ENCODE measurements at regions not wholly inside any gene's neighbourhood (a gene's known extent, or its start where the extent isn't known, plus 50 kb on each side); places are given as distances from the start of the nearest gene placed in this dataset.

GRCh38 chr12:104887452-104887851, 70.6 kb downstream of the SLC41A2 start:
- TF ChIP-seq SP1 (IDR thresholded peaks at IDR 0.05) (no peak), GABPA (IDR thresholded peaks at IDR 0.05 in 1 of 2, conservative IDR thresholded peaks at IDR 0.05 in 1 of 2) (no peak), CTCF (IDR thresholded peaks at IDR 0.05; ENCODE audit: low read depth, low read length, missing input control) (no peak), EGR1 (IDR thresholded peaks at IDR 0.05; ENCODE audit: low read depth in 2 of 2) (no peak), YY1 (IDR thresholded peaks at IDR 0.05) (no peak), MAX (IDR thresholded peaks at IDR 0.05) (no peak), RXRA (IDR thresholded peaks at IDR 0.05) (no peak), JUND (IDR thresholded peaks at IDR 0.05) (no peak), TAF1 (conservative IDR thresholded peaks at IDR 0.05) (no peak)
- TF ChIP-seq, protein P1, sequence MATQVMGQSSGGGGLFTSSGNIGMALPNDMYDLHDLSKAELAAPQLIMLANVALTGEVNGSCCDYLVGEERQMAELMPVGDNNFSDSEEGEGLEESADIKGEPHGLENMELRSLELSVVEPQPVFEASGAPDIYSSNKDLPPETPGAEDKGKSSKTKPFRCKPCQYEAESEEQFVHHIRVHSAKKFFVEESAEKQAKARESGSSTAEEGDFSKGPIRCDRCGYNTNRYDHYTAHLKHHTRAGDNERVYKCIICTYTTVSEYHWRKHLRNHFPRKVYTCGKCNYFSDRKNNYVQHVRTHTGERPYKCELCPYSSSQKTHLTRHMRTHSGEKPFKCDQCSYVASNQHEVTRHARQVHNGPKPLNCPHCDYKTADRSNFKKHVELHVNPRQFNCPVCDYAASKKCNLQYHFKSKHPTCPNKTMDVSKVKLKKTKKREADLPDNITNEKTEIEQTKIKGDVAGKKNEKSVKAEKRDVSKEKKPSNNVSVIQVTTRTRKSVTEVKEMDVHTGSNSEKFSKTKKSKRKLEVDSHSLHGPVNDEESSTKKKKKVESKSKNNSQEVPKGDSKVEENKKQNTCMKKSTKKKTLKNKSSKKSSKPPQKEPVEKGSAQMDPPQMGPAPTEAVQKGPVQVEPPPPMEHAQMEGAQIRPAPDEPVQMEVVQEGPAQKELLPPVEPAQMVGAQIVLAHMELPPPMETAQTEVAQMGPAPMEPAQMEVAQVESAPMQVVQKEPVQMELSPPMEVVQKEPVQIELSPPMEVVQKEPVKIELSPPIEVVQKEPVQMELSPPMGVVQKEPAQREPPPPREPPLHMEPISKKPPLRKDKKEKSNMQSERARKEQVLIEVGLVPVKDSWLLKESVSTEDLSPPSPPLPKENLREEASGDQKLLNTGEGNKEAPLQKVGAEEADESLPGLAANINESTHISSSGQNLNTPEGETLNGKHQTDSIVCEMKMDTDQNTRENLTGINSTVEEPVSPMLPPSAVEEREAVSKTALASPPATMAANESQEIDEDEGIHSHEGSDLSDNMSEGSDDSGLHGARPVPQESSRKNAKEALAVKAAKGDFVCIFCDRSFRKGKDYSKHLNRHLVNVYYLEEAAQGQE (IDR thresholded peaks at IDR 0.05), result no peak
- TF ChIP-seq, protein P2, sequence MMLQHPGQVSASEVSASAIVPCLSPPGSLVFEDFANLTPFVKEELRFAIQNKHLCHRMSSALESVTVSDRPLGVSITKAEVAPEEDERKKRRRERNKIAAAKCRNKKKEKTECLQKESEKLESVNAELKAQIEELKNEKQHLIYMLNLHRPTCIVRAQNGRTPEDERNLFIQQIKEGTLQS (IDR thresholded peaks at IDR 0.05), result no peak

Data from liver (tissue), 3 donors.